ENCODE measurements at regions not wholly inside any gene's neighbourhood (a gene's known extent, or its start where the extent isn't known, plus 50 kb on each side); places are given as distances from the start of the nearest gene placed in this dataset.

- Histone ChIP-seq H3K9ac (ENCODE audit: low read depth in 1 of 2, low read length in 2 of 2) (no peak overlapping the region), H3K4me1 (ENCODE audit: control insufficient read depth in 4 of 4, insufficient read depth in 4 of 4, low read length in 3 of 4) (peaks cover 0 to 7% (median 2%) of the 10 kb centered on the region in 4 donors), H3K4me3 (ENCODE audit: low read depth in 1 of 3, low read length in 3 of 3) (no peak overlapping the region), H3K36me3 (ENCODE audit: control insufficient read depth in 4 of 4, insufficient read depth in 3 of 4, low read depth in 1 of 4, low read length in 3 of 4) (no peaks in the 10 kb centered on the region), H3K27ac (ENCODE audit: low read depth in 1 of 2, low read length in 2 of 2) (peak overlapping the region; percentile 12 to 58), H3K9me3 (ENCODE audit: control insufficient read depth in 4 of 4, low read length in 3 of 4) (peaks cover 0 to 2% (median 0%) of the 10 kb centered on the region in 4 donors), H3K27me3 (ENCODE audit: control insufficient read depth in 4 of 4, insufficient read depth in 4 of 4, low read length in 3 of 4) (no peaks in the 10 kb centered on the region)
- DNase-seq (ENCODE audit: low spot score): no peak
- 66% methylated on average over 6 of the region's 6 CpGs for WGBS
- TF ChIP-seq GABPA (IDR thresholded peaks at IDR 0.05 in 1 of 2, conservative IDR thresholded peaks at IDR 0.05 in 1 of 2) (no peak), FOXA2 (IDR thresholded peaks at IDR 0.05) (no peak), REST (IDR thresholded peaks at IDR 0.05) (no peak), TAF1 (conservative IDR thresholded peaks at IDR 0.05) (no peak), CTCF (IDR thresholded peaks at IDR 0.05; ENCODE audit: low read depth, low read length, missing input control) (no peak), ATF3 (IDR thresholded peaks at IDR 0.05) (no peak), HNF4A (conservative IDR thresholded peaks at IDR 0.05) (no peak), JUND (IDR thresholded peaks at IDR 0.05) (no peak), YY1 (IDR thresholded peaks at IDR 0.05) (no peak), RAD21 (IDR thresholded peaks at IDR 0.05) (no peak), ZBTB33 (IDR thresholded peaks at IDR 0.05) (no peak), EGR1 (IDR thresholded peaks at IDR 0.05; ENCODE audit: low read depth in 2 of 2) (no peak), FOXA1 (IDR thresholded peaks at IDR 0.05) (no peak), HNF4G (IDR thresholded peaks at IDR 0.05) (no peak), MAX (IDR thresholded peaks at IDR 0.05) (no peak), NR2F2 (IDR thresholded peaks at IDR 0.05) (no peak), SP1 (IDR thresholded peaks at IDR 0.05) (no peak), RXRA (IDR thresholded peaks at IDR 0.05) (no peak)
Observed at GRCh38 chr11:62024936-62025486, 57.6 kb upstream of the FTH1 start.

Data from liver (tissue), 8 donors.